HL-60 (cell line): ENCODE measurements at regions not wholly inside any gene's neighbourhood (a gene's known extent, or its start where the extent isn't known, plus 50 kb on each side); places are given as distances from the start of the nearest gene placed in this dataset.

Experiments
- POLR2AphosphoS5 ChIP-seq: IDR thresholded peaks from 2 replicates; pipeline ENCODE4 v1.6.1; 2012; ENCODE audit warnings: low read depth
- TF ChIP-seq, protein P1 (sequence below): IDR thresholded peaks from one replicate; pipeline ENCODE4 v1.5.1; 2011; ENCODE audit warnings: low read length, control low read depth, inconsistent platforms; ENCODE audit not compliant: insufficient read depth

DNA sequence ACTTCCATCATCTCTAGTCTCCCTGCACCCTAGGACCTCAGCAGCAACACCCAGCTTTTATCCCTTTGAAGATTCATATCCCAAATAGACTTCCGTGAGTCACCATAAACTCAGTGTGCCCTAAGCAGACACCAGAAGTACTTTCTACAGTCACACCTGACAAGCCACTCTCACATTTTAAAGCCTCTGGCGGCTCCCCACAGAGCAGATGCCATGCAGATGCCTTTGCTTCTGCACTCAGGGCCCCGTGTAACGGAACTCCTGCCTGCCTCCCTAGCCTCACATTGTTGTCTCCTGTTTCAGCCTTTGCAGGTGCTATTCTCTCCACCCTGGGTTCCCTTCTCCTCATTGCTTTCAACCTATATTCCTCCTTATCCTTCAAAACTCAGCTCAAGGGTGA, 155.5 kb upstream of the SLC24A5 start:
- TF ChIP-seq, protein P1, sequence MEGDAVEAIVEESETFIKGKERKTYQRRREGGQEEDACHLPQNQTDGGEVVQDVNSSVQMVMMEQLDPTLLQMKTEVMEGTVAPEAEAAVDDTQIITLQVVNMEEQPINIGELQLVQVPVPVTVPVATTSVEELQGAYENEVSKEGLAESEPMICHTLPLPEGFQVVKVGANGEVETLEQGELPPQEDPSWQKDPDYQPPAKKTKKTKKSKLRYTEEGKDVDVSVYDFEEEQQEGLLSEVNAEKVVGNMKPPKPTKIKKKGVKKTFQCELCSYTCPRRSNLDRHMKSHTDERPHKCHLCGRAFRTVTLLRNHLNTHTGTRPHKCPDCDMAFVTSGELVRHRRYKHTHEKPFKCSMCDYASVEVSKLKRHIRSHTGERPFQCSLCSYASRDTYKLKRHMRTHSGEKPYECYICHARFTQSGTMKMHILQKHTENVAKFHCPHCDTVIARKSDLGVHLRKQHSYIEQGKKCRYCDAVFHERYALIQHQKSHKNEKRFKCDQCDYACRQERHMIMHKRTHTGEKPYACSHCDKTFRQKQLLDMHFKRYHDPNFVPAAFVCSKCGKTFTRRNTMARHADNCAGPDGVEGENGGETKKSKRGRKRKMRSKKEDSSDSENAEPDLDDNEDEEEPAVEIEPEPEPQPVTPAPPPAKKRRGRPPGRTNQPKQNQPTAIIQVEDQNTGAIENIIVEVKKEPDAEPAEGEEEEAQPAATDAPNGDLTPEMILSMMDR = no peak
- TF ChIP-seq POLR2AphosphoS5 = no peak
